ENCODE measurements at regions not wholly inside any gene's neighbourhood (a gene's known extent, or its start where the extent isn't known, plus 50 kb on each side); places are given as distances from the start of the nearest gene placed in this dataset.

DNA sequence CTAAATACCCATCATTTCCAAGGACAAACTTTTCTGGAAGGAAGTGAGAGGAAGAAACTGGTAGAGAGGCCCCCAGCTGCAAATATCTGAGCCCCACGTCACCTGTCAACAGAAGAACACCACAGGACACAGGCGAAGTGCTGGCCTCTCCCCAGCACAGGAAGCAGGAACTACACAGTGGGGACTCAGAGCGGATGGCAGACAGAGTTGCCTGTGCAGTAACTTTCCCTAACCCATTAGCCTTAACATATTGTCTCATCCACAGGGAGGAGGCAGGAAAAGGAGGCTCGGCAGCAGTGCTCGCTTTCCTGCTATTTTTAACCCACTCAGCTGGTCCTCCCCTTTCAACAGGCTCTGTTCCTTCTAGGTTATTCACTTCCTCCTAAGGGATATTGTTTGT, 111.5 kb upstream of the TMPO start (continued):
- TF ChIP-seq, protein P1, sequence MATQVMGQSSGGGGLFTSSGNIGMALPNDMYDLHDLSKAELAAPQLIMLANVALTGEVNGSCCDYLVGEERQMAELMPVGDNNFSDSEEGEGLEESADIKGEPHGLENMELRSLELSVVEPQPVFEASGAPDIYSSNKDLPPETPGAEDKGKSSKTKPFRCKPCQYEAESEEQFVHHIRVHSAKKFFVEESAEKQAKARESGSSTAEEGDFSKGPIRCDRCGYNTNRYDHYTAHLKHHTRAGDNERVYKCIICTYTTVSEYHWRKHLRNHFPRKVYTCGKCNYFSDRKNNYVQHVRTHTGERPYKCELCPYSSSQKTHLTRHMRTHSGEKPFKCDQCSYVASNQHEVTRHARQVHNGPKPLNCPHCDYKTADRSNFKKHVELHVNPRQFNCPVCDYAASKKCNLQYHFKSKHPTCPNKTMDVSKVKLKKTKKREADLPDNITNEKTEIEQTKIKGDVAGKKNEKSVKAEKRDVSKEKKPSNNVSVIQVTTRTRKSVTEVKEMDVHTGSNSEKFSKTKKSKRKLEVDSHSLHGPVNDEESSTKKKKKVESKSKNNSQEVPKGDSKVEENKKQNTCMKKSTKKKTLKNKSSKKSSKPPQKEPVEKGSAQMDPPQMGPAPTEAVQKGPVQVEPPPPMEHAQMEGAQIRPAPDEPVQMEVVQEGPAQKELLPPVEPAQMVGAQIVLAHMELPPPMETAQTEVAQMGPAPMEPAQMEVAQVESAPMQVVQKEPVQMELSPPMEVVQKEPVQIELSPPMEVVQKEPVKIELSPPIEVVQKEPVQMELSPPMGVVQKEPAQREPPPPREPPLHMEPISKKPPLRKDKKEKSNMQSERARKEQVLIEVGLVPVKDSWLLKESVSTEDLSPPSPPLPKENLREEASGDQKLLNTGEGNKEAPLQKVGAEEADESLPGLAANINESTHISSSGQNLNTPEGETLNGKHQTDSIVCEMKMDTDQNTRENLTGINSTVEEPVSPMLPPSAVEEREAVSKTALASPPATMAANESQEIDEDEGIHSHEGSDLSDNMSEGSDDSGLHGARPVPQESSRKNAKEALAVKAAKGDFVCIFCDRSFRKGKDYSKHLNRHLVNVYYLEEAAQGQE (IDR thresholded peaks at IDR 0.05; ENCODE audit: low read depth, low read length): no peak
- TF ChIP-seq LARP7 (IDR thresholded peaks at IDR 0.05) (no peak), JUND (IDR thresholded peaks at IDR 0.05; ENCODE audit: low read depth, low read length) (no peak), YBX1 (IDR thresholded peaks at IDR 0.05) (no peak), MYB (IDR thresholded peaks at IDR 0.05; ENCODE audit: borderline replicate concordance, low read depth, low read length) (no peak)
- TF ChIP-seq, protein P2, sequence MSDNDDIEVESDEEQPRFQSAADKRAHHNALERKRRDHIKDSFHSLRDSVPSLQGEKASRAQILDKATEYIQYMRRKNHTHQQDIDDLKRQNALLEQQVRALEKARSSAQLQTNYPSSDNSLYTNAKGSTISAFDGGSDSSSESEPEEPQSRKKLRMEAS (IDR thresholded peaks at IDR 0.05; ENCODE audit: low read depth, low read length): no peak
- TF ChIP-seq, protein P3, sequence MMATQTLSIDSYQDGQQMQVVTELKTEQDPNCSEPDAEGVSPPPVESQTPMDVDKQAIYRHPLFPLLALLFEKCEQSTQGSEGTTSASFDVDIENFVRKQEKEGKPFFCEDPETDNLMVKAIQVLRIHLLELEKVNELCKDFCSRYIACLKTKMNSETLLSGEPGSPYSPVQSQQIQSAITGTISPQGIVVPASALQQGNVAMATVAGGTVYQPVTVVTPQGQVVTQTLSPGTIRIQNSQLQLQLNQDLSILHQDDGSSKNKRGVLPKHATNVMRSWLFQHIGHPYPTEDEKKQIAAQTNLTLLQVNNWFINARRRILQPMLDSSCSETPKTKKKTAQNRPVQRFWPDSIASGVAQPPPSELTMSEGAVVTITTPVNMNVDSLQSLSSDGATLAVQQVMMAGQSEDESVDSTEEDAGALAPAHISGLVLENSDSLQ (IDR thresholded peaks at IDR 0.05): no peak
- TF ChIP-seq, protein P4, sequence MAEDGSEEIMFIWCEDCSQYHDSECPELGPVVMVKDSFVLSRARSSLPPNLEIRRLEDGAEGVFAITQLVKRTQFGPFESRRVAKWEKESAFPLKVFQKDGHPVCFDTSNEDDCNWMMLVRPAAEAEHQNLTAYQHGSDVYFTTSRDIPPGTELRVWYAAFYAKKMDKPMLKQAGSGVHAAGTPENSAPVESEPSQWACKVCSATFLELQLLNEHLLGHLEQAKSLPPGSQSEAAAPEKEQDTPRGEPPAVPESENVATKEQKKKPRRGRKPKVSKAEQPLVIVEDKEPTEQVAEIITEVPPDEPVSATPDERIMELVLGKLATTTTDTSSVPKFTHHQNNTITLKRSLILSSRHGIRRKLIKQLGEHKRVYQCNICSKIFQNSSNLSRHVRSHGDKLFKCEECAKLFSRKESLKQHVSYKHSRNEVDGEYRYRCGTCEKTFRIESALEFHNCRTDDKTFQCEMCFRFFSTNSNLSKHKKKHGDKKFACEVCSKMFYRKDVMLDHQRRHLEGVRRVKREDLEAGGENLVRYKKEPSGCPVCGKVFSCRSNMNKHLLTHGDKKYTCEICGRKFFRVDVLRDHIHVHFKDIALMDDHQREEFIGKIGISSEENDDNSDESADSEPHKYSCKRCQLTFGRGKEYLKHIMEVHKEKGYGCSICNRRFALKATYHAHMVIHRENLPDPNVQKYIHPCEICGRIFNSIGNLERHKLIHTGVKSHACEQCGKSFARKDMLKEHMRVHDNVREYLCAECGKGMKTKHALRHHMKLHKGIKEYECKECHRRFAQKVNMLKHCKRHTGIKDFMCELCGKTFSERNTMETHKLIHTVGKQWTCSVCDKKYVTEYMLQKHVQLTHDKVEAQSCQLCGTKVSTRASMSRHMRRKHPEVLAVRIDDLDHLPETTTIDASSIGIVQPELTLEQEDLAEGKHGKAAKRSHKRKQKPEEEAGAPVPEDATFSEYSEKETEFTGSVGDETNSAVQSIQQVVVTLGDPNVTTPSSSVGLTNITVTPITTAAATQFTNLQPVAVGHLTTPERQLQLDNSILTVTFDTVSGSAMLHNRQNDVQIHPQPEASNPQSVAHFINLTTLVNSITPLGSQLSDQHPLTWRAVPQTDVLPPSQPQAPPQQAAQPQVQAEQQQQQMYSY (CRISPR knock-in tag; IDR thresholded peaks at IDR 0.05): no peak
